ENCODE measurements at regions not wholly inside any gene's neighbourhood (a gene's known extent, or its start where the extent isn't known, plus 50 kb on each side); places are given as distances from the start of the nearest gene placed in this dataset.
"Not testable (repeated sequence)": the region's sequence is repeated elsewhere in the genome, so short reads cannot be mapped to it uniquely, and the experiment has no call there.

GRCh38 chr20:53655625-53656292 lies 62.1 kb upstream of the ZNF217 start:
- DNase-seq (ENCODE audit: low read depth in 3 of 3, low spot score in 2 of 3) = no peak

GRCh38 chr20:53654932-53655624 lies 61.4 kb upstream of the ZNF217 start:
- no peak for DNase-seq (ENCODE audit: low read depth in 3 of 3, low spot score in 2 of 3)

- DNase-seq (ENCODE audit: low read depth in 3 of 3, low spot score in 2 of 3) = not testable (repeated sequence)
Measured at GRCh38 chr20:53654521-53654920, 60.9 kb upstream of the ZNF217 start.

- no peak for DNase-seq (ENCODE audit: low read depth in 3 of 3, low spot score in 2 of 3)
Measured at GRCh38 chr20:53652859-53653517, 59.3 kb upstream of the ZNF217 start.

DNA sequence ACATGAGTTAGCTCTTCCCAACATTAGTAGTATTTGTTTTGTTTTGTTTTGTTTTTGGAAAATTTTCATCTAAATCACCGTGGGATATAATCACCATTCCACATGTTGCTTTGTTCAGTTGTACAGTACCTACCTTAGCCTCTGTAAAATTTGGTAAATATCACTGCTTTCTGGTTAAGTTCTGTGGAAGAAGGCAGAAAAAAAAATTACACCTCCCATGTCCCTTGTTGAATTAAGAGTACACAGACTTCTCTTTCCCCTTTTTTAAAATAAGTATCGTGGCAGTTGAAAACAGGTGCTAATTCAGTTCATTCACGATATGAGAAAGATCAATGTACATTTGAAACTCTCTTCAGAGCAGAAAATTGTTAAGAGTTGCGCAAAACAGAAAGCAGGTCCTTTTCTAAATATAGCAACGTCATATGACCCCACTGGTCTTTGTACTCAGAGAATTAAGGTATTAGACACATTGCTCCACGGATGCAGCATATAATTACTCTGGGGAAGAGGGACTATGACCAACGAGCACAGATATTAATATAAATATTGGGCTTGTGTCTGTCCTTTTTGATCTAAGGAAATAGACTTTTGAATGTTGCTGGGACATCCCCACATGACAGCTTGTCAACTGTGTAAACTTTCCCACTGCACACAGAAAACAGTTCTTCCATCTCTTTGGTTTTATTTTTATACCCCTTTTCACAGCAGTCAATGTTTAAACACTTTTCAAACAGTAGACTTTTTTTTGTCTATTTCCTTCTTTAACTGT lies 58.6 kb upstream of the ZNF217 start:
- no peak for DNase-seq (ENCODE audit: low read depth in 3 of 3, low spot score in 2 of 3)

GRCh38 chr20:53649493-53649892 lies 55.9 kb upstream of the ZNF217 start:
- not testable (repeated sequence) for DNase-seq (ENCODE audit: low read depth in 3 of 3, low spot score in 2 of 3)

- DNase-seq (ENCODE audit: low read depth in 3 of 3, low spot score in 2 of 3) = no peak
Measured at GRCh38 chr20:53647286-53647821, 53.7 kb upstream of the ZNF217 start.

- DNase-seq (ENCODE audit: low read depth in 3 of 3, low spot score in 2 of 3) = no peak
Measured at GRCh38 chr20:53646550-53646949, 52.9 kb upstream of the ZNF217 start.

DNA sequence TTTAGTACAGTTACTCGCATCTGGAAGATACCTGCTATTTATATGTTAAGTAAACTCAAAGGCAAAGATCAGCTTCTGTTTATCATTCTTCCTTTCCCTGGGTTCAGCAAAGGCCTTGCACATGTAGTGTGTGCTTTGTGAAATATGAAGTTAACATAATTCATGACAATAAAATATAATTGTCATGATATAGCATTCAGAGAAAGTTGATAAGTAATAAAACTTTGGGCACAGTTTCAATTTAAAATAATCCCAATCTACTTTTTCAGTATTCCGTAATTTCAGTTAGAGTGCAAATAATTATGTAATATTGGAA lies 51.9 kb upstream of the ZNF217 start:
- no peak for DNase-seq (ENCODE audit: low read depth in 3 of 3, low spot score in 2 of 3)

GRCh38 chr20:53644108-53644507 lies 50.5 kb upstream of the ZNF217 start:
- not testable (repeated sequence) for DNase-seq (ENCODE audit: low read depth in 3 of 3, low spot score in 2 of 3)
